GM19328 (cell line): ENCODE measurements at regions not wholly inside any gene's neighbourhood (a gene's known extent, or its start where the extent isn't known, plus 50 kb on each side); places are given as distances from the start of the nearest gene placed in this dataset.
A peak's percentile ranks its signal among the peaks of the same experiment; 100 is the strongest.

Source experiments
- ATAC-seq: cut with Tn5 transposase; IDR thresholded peaks from one replicate; pipeline ENCODE4 v1.9.1; 2021; ENCODE audit warnings: mild to moderate bottlenecking, moderate library complexity; ENCODE audit not compliant: unreplicated experiment

GRCh38 chr2:225156853-225157451 lies 114.7 kb upstream of the DOCK10 start:
- ATAC-seq: no peak

- no peak for ATAC-seq
These were observed 98.5 kb upstream of the DOCK10 start for GRCh38 chr2:225140723-225141122.

GRCh38 chr2:225137971-225138370 lies 95.7 kb upstream of the DOCK10 start:
- no peak for ATAC-seq

- ATAC-seq: no peak
These were observed 94.3 kb upstream of the DOCK10 start for GRCh38 chr2:225136552-225136951.

- ATAC-seq: no peak
These were observed 89.6 kb upstream of the DOCK10 start for GRCh38 chr2:225131898-225132297.

- ATAC-seq: no peak
These were observed 87.8 kb upstream of the DOCK10 start for GRCh38 chr2:225130093-225130492.

- ATAC-seq: no peak
These were observed 82.2 kb upstream of the DOCK10 start for GRCh38 chr2:225124311-225125017.

- no peak for ATAC-seq
These were observed 80.6 kb upstream of the DOCK10 start for GRCh38 chr2:225122583-225123486.

GRCh38 chr2:225122007-225122406 lies 79.7 kb upstream of the DOCK10 start:
- ATAC-seq: no peak

- no peak for ATAC-seq
These were observed 77.9 kb upstream of the DOCK10 start for GRCh38 chr2:225120186-225120585.

GRCh38 chr2:225117051-225117716 lies 74.9 kb upstream of the DOCK10 start:
- no peak for ATAC-seq

- no peak for ATAC-seq
These were observed 72.6 kb upstream of the DOCK10 start for GRCh38 chr2:225114786-225115323.

- no peak for ATAC-seq
These were observed 71.2 kb upstream of the DOCK10 start for GRCh38 chr2:225113371-225114015.

- peak; percentile 57 for ATAC-seq
These were observed 70.3 kb upstream of the DOCK10 start for GRCh38 chr2:225112362-225113126.

GRCh38 chr2:225108805-225109204 lies 66.5 kb upstream of the DOCK10 start:
- no peak for ATAC-seq

GRCh38 chr2:225104971-225105370 lies 62.7 kb upstream of the DOCK10 start:
- no peak for ATAC-seq

GRCh38 chr2:225104321-225104720 lies 62.1 kb upstream of the DOCK10 start:
- no peak for ATAC-seq

GRCh38 chr2:225103737-225104141 lies 61.5 kb upstream of the DOCK10 start:
- ATAC-seq: no peak

- no peak for ATAC-seq
These were observed 58.6 kb upstream of the DOCK10 start for GRCh38 chr2:225100856-225101294.

- no peak for ATAC-seq
These were observed 58.0 kb upstream of the DOCK10 start for GRCh38 chr2:225100269-225100668.
